ENCODE measurements at regions not wholly inside any gene's neighbourhood (a gene's known extent, or its start where the extent isn't known, plus 50 kb on each side); places are given as distances from the start of the nearest gene placed in this dataset.

- no peak overlapping the region for H3K27ac ChIP-seq
- TF ChIP-seq CTCF (IDR thresholded peaks at IDR 0.05) (no peak), ZFX (IDR thresholded peaks at IDR 0.05; ENCODE audit: borderline replicate concordance) (no peak)
Observed at GRCh38 chr10:83199374-83199773, 939.9 kb upstream of the GHITM start.

GRCh38 chr10:83205861-83206260 is 933.4 kb upstream of the GHITM start:
- no peak overlapping the region for H3K27ac ChIP-seq
- no peak for TF ChIP-seq CTCF (IDR thresholded peaks at IDR 0.05)
- no peak for TF ChIP-seq ZFX (IDR thresholded peaks at IDR 0.05; ENCODE audit: borderline replicate concordance)

GRCh38 chr10:83212632-83213334 is 926.5 kb upstream of the GHITM start:
- no peak overlapping the region for H3K27ac ChIP-seq
- TF ChIP-seq ZFX (IDR thresholded peaks at IDR 0.05; ENCODE audit: borderline replicate concordance) (no peak), CTCF (IDR thresholded peaks at IDR 0.05) (no peak)

GRCh38 chr10:83214136-83214535 is 925.2 kb upstream of the GHITM start:
- no peak for TF ChIP-seq ZFX (IDR thresholded peaks at IDR 0.05; ENCODE audit: borderline replicate concordance)
- no peak for TF ChIP-seq CTCF (IDR thresholded peaks at IDR 0.05)
- H3K27ac ChIP-seq, result no peak overlapping the region

- TF ChIP-seq CTCF (IDR thresholded peaks at IDR 0.05) (no peak), ZFX (IDR thresholded peaks at IDR 0.05; ENCODE audit: borderline replicate concordance) (no peak)
- no peak overlapping the region for H3K27ac ChIP-seq
Observed at GRCh38 chr10:83218205-83218604, 921.1 kb upstream of the GHITM start.

- TF ChIP-seq CTCF (IDR thresholded peaks at IDR 0.05) (no peak), ZFX (IDR thresholded peaks at IDR 0.05; ENCODE audit: borderline replicate concordance) (no peak)
- no peak overlapping the region for H3K27ac ChIP-seq
Observed at GRCh38 chr10:83222300-83222699, 917.0 kb upstream of the GHITM start.

GRCh38 chr10:83222832-83223742 is 916.2 kb upstream of the GHITM start:
- no peak for TF ChIP-seq CTCF (IDR thresholded peaks at IDR 0.05)
- TF ChIP-seq ZFX (IDR thresholded peaks at IDR 0.05; ENCODE audit: borderline replicate concordance), result no peak
- H3K27ac ChIP-seq, result no peak overlapping the region
